ENCODE measurements at regions not wholly inside any gene's neighbourhood (a gene's known extent, or its start where the extent isn't known, plus 50 kb on each side); places are given as distances from the start of the nearest gene placed in this dataset.
"Not testable (repeated sequence)": the region's sequence is repeated elsewhere in the genome, so short reads cannot be mapped to it uniquely, and the experiment has no call there.

DNA sequence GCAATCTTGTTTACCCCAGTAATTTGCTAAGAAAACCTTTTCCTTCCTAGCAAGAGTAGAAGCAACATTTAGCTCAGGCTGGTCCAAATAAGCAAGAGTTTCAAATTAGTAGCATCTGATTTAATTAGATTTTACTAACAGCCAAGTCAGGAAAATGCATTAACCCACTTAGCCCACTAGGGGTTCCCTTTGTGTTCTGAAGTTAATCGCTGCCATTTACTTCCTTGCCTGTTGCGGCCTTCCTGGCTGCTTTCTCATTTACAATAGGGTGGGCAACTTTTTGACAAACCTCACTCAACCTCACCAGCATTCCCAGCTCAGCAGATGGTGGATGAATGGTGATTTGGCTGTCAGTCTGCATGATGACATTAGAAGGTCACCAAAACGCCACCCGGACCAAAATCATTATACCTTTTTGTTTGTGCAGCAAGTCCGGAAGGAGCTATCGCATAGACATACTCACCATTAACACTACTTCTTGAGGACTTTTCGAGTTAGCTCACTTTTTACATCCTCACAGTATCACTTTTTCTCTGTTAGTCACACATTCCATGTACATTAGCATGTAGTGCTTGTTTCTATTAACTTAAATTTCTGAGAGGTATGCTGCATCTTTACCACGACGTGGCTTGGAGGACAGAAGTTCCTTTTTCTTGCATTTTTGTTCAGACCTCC lies 101.5 kb upstream of the SETBP1 start:
- Histone ChIP-seq H3K4me3 (no peak overlapping the region), H3K27ac (no peak overlapping the region), H3K4me1 (no peaks in the 10 kb centered on the region), H3K36me3 (no peaks in the 10 kb centered on the region), H3K27me3 (no peaks in the 10 kb centered on the region), H3K9me3 (no peaks in the 10 kb centered on the region)
- TF ChIP-seq, protein P1, sequence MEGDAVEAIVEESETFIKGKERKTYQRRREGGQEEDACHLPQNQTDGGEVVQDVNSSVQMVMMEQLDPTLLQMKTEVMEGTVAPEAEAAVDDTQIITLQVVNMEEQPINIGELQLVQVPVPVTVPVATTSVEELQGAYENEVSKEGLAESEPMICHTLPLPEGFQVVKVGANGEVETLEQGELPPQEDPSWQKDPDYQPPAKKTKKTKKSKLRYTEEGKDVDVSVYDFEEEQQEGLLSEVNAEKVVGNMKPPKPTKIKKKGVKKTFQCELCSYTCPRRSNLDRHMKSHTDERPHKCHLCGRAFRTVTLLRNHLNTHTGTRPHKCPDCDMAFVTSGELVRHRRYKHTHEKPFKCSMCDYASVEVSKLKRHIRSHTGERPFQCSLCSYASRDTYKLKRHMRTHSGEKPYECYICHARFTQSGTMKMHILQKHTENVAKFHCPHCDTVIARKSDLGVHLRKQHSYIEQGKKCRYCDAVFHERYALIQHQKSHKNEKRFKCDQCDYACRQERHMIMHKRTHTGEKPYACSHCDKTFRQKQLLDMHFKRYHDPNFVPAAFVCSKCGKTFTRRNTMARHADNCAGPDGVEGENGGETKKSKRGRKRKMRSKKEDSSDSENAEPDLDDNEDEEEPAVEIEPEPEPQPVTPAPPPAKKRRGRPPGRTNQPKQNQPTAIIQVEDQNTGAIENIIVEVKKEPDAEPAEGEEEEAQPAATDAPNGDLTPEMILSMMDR (IDR thresholded peaks at IDR 0.05 in 4 of 5, conservative IDR thresholded peaks at IDR 0.05 in 1 of 5) = peak in 3 of 5 experiments; percentile 3 to 37 (median 11)
- no peak for TF ChIP-seq POLR2A (IDR thresholded peaks at IDR 0.05)
- ATAC-seq (no peak), DNase-seq (no peak)
- intact Hi-C loops (cut with DNase I; ENCODE audit: low total_unique reads) = no loop called here
- in situ Hi-C loops (cut with MboI; ENCODE audit: low sequenced_read_pairs in 4 of 4) = no loop called here

DNA sequence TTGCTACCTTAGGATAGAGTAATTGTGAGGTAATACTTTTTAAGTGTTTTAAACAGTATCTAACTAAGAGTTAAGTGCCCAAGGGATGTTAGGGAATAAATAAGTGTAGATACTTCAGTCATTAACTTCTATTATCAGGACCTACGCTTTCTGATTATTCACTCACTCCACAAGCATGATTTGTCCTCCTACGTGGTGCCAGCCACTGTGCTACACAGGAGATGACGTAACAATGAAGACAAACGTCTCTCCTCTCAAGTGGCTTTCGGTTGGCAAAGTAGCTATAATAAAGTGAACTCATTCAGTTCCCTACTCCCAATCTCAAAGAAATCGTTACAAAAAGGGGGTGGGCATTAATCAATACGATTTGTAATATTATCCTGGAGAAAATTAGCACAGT lies 100.9 kb upstream of the SETBP1 start:
- ATAC-seq (no peak), DNase-seq (no peak)
- H3K4me3 ChIP-seq = no peak overlapping the region
- no peaks in the 10 kb centered on the region for H3K4me1 ChIP-seq
- no peak for TF ChIP-seq POLR2A (IDR thresholded peaks at IDR 0.05)
- TF ChIP-seq, protein P1 (IDR thresholded peaks at IDR 0.05 in 4 of 5, conservative IDR thresholded peaks at IDR 0.05 in 1 of 5) = no peak
- in situ Hi-C loops (cut with MboI; ENCODE audit: low sequenced_read_pairs in 4 of 4) (no loop called here), intact Hi-C loops (cut with DNase I; ENCODE audit: low total_unique reads) (no loop called here)
- no peaks in the 10 kb centered on the region for H3K9me3 ChIP-seq
- H3K36me3 ChIP-seq = no peaks in the 10 kb centered on the region
- H3K27me3 ChIP-seq = no peaks in the 10 kb centered on the region
- H3K27ac ChIP-seq = no peak overlapping the region

DNA sequence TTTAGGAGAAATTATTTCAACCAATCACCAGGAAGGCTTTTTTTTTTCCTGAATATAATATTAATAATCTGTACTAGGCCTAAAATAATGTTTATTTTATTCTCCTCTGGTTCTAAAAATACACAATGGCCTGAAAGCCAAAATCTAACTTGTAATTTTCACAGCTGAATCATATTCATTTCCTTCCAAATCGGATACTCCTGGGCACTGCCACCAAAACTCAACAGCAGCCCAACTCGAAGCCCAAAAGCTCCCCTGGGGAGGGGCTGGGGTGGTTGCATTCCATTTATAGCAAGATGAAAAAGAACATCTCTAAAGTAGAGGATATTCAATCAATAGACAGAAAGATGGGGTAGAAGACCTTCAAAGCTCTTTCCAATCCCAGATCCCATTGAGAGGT lies 100.5 kb upstream of the SETBP1 start:
- ATAC-seq = no peak
- H3K27me3 ChIP-seq = no peaks in the 10 kb centered on the region
- intact Hi-C loops (cut with DNase I; ENCODE audit: low total_unique reads) = no loop called here
- no peaks in the 10 kb centered on the region for H3K9me3 ChIP-seq
- DNase-seq = no peak
- TF ChIP-seq POLR2A (IDR thresholded peaks at IDR 0.05) = no peak
- TF ChIP-seq, protein P1 (IDR thresholded peaks at IDR 0.05 in 4 of 5, conservative IDR thresholded peaks at IDR 0.05 in 1 of 5) = no peak
- H3K36me3 ChIP-seq = no peaks in the 10 kb centered on the region
- no peak overlapping the region for H3K4me3 ChIP-seq
- no peak overlapping the region for H3K27ac ChIP-seq
- in situ Hi-C loops (cut with MboI; ENCODE audit: low sequenced_read_pairs in 4 of 4) = no loop called here
- H3K4me1 ChIP-seq = no peaks in the 10 kb centered on the region

DNA sequence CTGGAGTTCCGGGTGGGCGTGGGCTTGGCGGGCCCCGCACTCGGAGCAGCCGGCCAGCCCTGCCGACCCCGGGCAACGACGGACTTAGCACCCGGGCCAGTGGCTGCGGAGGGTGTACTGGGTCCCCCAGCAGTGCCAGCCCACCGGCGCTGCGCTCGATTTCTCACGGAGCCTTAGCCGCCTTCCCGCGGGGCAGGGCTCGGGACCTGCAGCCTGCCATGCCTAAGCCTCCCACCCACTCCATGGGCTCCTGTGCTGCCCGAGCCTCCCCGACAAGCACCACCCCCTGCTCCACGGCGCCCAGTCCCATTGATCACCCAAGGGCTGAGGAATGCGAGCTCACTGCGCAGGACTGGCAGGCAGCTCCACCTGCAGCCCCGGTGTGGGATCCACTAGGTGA lies 99.9 kb upstream of the SETBP1 start:
- H3K27ac ChIP-seq; H3K4me1 ChIP-seq; intact Hi-C loops (cut with DNase I; ENCODE audit: low total_unique reads); ATAC-seq; H3K36me3 ChIP-seq; H3K4me3 ChIP-seq; DNase-seq; in situ Hi-C loops (cut with MboI; ENCODE audit: low sequenced_read_pairs in 4 of 4); H3K27me3 ChIP-seq; H3K9me3 ChIP-seq: not testable (repeated sequence)

DNA sequence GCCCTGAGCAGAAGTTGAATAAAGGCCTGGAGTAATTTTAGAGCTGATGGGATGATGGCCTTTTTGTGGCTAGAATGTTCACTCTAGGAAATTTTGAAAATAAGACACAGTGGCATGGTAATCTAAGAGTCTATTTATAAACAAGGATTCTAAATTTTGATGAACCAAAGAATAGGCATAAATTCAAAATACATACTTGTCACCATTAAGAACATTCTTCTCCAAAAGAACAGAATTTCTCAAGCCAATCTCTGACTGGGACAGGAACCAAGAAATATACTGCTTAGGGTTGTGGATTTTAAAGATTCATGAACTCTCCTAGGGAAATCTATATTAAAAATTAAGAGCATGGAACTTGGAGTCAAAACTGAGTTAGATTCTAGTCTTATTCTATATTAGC lies 98.2 kb upstream of the SETBP1 start:
- in situ Hi-C loops (cut with MboI; ENCODE audit: low sequenced_read_pairs in 4 of 4) = no loop called here
- intact Hi-C loops (cut with DNase I; ENCODE audit: low total_unique reads) = no loop called here
- H3K27me3 ChIP-seq = no peaks in the 10 kb centered on the region
- no peaks in the 10 kb centered on the region for H3K36me3 ChIP-seq
- no peaks in the 10 kb centered on the region for H3K9me3 ChIP-seq
- H3K27ac ChIP-seq = no peak overlapping the region
- no peak for TF ChIP-seq POLR2A (IDR thresholded peaks at IDR 0.05)
- TF ChIP-seq, protein P1 (IDR thresholded peaks at IDR 0.05 in 4 of 5, conservative IDR thresholded peaks at IDR 0.05 in 1 of 5) = no peak
- no peak overlapping the region for H3K4me3 ChIP-seq
- no peak for ATAC-seq
- H3K4me1 ChIP-seq = no peaks in the 10 kb centered on the region
- DNase-seq = no peak
